ENCODE measurements at regions not wholly inside any gene's neighbourhood (a gene's known extent, or its start where the extent isn't known, plus 50 kb on each side); places are given as distances from the start of the nearest gene placed in this dataset.

GRCh38 chr2:215487002-215487372 lies 51.1 kb upstream of the FN1 start:
- TF ChIP-seq CTCF (IDR thresholded peaks at IDR 0.05) = no peak
- no peak for TF ChIP-seq EZH2 (IDR thresholded peaks at IDR 0.05; ENCODE audit: borderline replicate concordance, insufficient read depth, low read depth, low read length, poor library complexity, severe bottlenecking)
